ENCODE measurements at regions not wholly inside any gene's neighbourhood (a gene's known extent, or its start where the extent isn't known, plus 50 kb on each side); places are given as distances from the start of the nearest gene placed in this dataset.
"Not testable (repeated sequence)": the region's sequence is repeated elsewhere in the genome, so short reads cannot be mapped to it uniquely, and the experiment has no call there.

- no peaks in the 10 kb centered on the region for H3K36me3 ChIP-seq
- TF ChIP-seq, protein P1, sequence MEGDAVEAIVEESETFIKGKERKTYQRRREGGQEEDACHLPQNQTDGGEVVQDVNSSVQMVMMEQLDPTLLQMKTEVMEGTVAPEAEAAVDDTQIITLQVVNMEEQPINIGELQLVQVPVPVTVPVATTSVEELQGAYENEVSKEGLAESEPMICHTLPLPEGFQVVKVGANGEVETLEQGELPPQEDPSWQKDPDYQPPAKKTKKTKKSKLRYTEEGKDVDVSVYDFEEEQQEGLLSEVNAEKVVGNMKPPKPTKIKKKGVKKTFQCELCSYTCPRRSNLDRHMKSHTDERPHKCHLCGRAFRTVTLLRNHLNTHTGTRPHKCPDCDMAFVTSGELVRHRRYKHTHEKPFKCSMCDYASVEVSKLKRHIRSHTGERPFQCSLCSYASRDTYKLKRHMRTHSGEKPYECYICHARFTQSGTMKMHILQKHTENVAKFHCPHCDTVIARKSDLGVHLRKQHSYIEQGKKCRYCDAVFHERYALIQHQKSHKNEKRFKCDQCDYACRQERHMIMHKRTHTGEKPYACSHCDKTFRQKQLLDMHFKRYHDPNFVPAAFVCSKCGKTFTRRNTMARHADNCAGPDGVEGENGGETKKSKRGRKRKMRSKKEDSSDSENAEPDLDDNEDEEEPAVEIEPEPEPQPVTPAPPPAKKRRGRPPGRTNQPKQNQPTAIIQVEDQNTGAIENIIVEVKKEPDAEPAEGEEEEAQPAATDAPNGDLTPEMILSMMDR (IDR thresholded peaks at IDR 0.05): no peak
- TF ChIP-seq POLR2A (IDR thresholded peaks at IDR 0.05; ENCODE audit: low read depth) (no peak), POLR2AphosphoS5 (IDR thresholded peaks at IDR 0.05) (no peak), EP300 (IDR thresholded peaks at IDR 0.05) (no peak)
- H3K9me3 ChIP-seq: no peaks in the 10 kb centered on the region
- intact Hi-C loops (cut with DNase I): no loop called here
- H3K27ac ChIP-seq (replicated peaks in 1 of 4): no peak overlapping the region
- H3K27me3 ChIP-seq: peaks cover 0 to 5% (median 0%) of the 10 kb centered on the region in 4 donors
- no peak for DNase-seq (ENCODE audit: extremely low spot score)
- H3K4me1 ChIP-seq: peaks cover 0 to 4% (median 2%) of the 10 kb centered on the region in 4 donors
- H3K4me3 ChIP-seq: no peak overlapping the region
- 84% methylated on average over 3 of the region's 3 CpGs for WGBS
Observed at GRCh38 chr6:51218181-51218580, 399.5 kb downstream of the TFAP2B start.

GRCh38 chr6:51224580-51225240 is 406.0 kb downstream of the TFAP2B start:
- H3K27ac ChIP-seq (replicated peaks in 1 of 4); H3K9me3 ChIP-seq; intact Hi-C loops (cut with DNase I); H3K4me3 ChIP-seq; H3K36me3 ChIP-seq; H3K27me3 ChIP-seq; DNase-seq (ENCODE audit: extremely low spot score); H3K4me1 ChIP-seq: not testable (repeated sequence)
- WGBS: 90% methylated on average over 16 of the region's 19 CpGs

DNA sequence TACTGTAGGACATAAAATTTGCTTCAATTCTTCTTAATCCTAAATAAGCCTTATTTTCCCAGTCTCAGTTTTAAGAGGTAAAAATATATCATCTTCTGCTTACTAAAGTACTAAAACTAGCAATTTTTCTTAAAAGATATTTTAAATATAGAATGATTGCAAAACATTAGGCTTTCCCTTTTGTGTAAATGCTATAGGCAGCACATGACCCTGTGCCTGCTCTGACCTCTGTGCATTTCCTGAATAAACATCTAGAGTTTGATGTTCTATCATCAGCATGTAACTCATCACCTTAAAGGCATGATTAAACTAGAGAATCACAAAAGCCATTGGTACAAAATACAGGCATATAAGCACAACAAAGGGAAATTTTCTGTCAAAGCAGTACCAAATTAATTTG is 422.7 kb downstream of the TFAP2B start:
- Histone ChIP-seq H3K9me3 (no peaks in the 10 kb centered on the region), H3K4me3 (no peak overlapping the region), H3K4me1 (no peaks in the 10 kb centered on the region), H3K27me3 (no peaks in the 10 kb centered on the region), H3K27ac (replicated peaks in 1 of 4) (no peak overlapping the region), H3K36me3 (no peaks in the 10 kb centered on the region)
- no peak for DNase-seq (ENCODE audit: extremely low spot score)
- TF ChIP-seq POLR2AphosphoS5 (IDR thresholded peaks at IDR 0.05): no peak
- TF ChIP-seq, protein P1 (IDR thresholded peaks at IDR 0.05): no peak
- intact Hi-C loops (cut with DNase I): no loop called here

GRCh38 chr6:51249798-51250197 is 431.1 kb downstream of the TFAP2B start:
- DNase-seq (ENCODE audit: extremely low spot score): no peak
- TF ChIP-seq, protein P1 (IDR thresholded peaks at IDR 0.05): no peak
- no peaks in the 10 kb centered on the region for H3K36me3 ChIP-seq
- H3K27me3 ChIP-seq: no peaks in the 10 kb centered on the region
- H3K9me3 ChIP-seq: no peaks in the 10 kb centered on the region
- H3K4me3 ChIP-seq: no peak overlapping the region
- no peaks in the 10 kb centered on the region for H3K4me1 ChIP-seq
- intact Hi-C loops (cut with DNase I): no loop called here
- H3K27ac ChIP-seq (replicated peaks in 1 of 4): no peak overlapping the region

GRCh38 chr6:51250317-51250716 is 431.6 kb downstream of the TFAP2B start:
- H3K9me3 ChIP-seq: no peaks in the 10 kb centered on the region
- WGBS: 71% methylated on average over 4 of the region's 4 CpGs
- H3K36me3 ChIP-seq: no peaks in the 10 kb centered on the region
- TF ChIP-seq, protein P1 (IDR thresholded peaks at IDR 0.05): no peak
- TF ChIP-seq POLR2A (IDR thresholded peaks at IDR 0.05; ENCODE audit: low read depth): no peak
- TF ChIP-seq POLR2AphosphoS5 (IDR thresholded peaks at IDR 0.05): no peak
- no peak for TF ChIP-seq EP300 (IDR thresholded peaks at IDR 0.05)
- intact Hi-C loops (cut with DNase I): no loop called here
- H3K27ac ChIP-seq (replicated peaks in 1 of 4): no peak overlapping the region
- no peak overlapping the region for H3K4me3 ChIP-seq
- no peaks in the 10 kb centered on the region for H3K27me3 ChIP-seq
- no peak for DNase-seq (ENCODE audit: extremely low spot score)
- no peaks in the 10 kb centered on the region for H3K4me1 ChIP-seq
